ENCODE measurements at regions not wholly inside any gene's neighbourhood (a gene's known extent, or its start where the extent isn't known, plus 50 kb on each side); places are given as distances from the start of the nearest gene placed in this dataset.

DNA sequence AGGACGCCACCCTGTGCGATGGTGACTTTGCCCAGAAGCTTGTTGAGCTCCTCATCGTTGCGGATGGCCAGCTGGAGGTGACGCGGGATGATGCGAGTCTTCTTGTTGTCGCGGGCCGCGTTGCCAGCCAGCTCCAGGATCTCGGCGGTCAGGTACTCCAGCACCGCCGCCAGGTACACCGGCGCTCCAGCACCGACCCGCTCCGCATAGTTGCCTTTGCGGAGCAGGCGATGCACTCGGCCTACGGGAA is 97.9 kb downstream of the OR2B2 start (continued):
- TF ChIP-seq POLR2G (IDR thresholded peaks at IDR 0.05; ENCODE audit: low read depth, low read length) (peak; percentile 75), ZNF749 (CRISPR knock-in tag; IDR thresholded peaks at IDR 0.05; ENCODE audit: borderline replicate concordance) (0 out of 2 replicates have a peak, but pooled peaks have one; percentile 43), HNRNPL (IDR thresholded peaks at IDR 0.05; ENCODE audit: low read depth, low read length) (0 out of 2 replicates have a peak, but pooled peaks have one; percentile 71), RBFOX2 (IDR thresholded peaks at IDR 0.05; ENCODE audit: low read depth, low read length) (peak; percentile 75), RBM39 (IDR thresholded peaks at IDR 0.05; ENCODE audit: low read depth, low read length, poor library complexity, severe bottlenecking) (peak; percentile 45), YEATS4 (CRISPR knock-in tag; IDR thresholded peaks at IDR 0.05; ENCODE audit: borderline replicate concordance) (0 out of 2 replicates have a peak, but pooled peaks have one; percentile 25)
- TF ChIP-seq, protein P1, sequence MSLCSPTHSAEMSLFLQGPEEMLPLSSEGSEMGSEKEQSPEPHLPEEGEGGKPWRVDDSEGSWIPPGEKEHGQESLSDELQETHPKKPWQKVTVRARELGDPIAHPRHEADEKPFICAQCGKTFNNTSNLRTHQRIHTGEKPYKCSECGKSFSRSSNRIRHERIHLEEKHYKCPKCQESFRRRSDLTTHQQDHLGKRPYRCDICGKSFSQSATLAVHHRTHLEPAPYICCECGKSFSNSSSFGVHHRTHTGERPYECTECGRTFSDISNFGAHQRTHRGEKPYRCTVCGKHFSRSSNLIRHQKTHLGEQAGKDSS (CRISPR knock-in tag; IDR thresholded peaks at IDR 0.05; ENCODE audit: borderline replicate concordance, low read depth), result 0 out of 2 replicates have a peak, but pooled peaks have one; percentile 32
- TF ChIP-seq, protein P2, sequence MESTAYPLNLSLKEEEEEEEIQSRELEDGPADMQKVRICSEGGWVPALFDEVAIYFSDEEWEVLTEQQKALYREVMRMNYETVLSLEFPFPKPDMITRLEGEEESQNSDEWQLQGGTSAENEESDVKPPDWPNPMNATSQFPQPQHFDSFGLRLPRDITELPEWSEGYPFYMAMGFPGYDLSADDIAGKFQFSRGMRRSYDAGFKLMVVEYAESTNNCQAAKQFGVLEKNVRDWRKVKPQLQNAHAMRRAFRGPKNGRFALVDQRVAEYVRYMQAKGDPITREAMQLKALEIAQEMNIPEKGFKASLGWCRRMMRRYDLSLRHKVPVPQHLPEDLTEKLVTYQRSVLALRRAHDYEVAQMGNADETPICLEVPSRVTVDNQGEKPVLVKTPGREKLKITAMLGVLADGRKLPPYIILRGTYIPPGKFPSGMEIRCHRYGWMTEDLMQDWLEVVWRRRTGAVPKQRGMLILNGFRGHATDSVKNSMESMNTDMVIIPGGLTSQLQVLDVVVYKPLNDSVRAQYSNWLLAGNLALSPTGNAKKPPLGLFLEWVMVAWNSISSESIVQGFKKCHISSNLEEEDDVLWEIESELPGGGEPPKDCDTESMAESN (CRISPR knock-in tag; conservative IDR thresholded peaks at IDR 0.05), result 0 out of 2 replicates have a peak, but pooled peaks have one; percentile 11

DNA sequence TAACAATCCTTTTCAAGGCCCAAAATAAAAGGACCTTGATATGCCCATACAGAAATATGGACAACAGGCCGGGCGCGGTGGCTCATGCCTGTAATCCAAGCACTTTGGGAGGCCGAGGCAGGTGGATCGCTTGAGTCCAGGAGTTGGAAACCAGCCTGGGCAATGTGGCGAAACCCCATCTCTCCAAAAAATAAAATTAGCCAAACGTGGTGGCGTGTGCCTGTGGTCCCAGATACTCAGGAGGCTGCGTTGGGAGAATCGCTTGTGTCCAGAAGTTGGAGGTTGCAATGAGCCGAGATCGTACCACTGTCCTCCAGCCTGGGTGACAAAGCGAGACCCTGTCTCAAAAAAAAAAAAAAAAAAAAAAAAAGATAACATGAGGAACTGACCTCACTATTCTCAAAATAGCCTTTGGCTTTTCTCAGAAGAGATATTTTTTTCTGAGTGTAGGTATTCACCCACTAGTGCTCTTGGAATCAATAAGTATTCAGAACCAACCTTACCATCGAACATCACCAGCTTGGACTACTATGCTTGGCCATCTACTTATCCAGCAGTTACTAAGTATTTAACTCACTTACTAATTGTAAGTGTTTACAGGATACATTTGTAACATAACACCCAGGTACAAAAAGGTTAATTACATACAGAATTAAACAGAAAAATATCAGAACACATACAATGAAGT is 99.2 kb downstream of the OR2B2 start:
- Histone ChIP-seq H3K79me2 (ENCODE audit: insufficient read depth, low read length) (peaks cover 2% of the 10 kb centered on the region), H3K4me2 (ENCODE audit: low read depth, low read length) (peak overlapping the region; percentile 72), H3K9me3 (ENCODE audit: low read length) (no peaks in the 10 kb centered on the region), H3K4me1 (ENCODE audit: insufficient read depth, low read length) (peaks cover 48% of the 10 kb centered on the region), H3K4me3 (replicated peaks in 1 of 3; ENCODE audit: insufficient read depth in 1 of 3, low read depth in 2 of 3, low read length in 3 of 3) (peak overlapping the region in 1 of 3 experiments; percentile 38; a peak in 3 of 6 replicates), H3K36me3 (replicated peaks in 1 of 2; ENCODE audit: control insufficient read depth in 1 of 2, insufficient read depth in 2 of 2, low read length in 2 of 2) (no peaks in the 10 kb centered on the region), H3K27ac (ENCODE audit: extremely low read length, insufficient read depth, low read length) (peak overlapping the region; percentile 89), H3K27me3 (ENCODE audit: control insufficient read depth in 1 of 2, insufficient read depth in 2 of 2, low read length in 2 of 2) (no peaks in the 10 kb centered on the region; a peak in 1 of 5 replicates), H4K20me1 (ENCODE audit: insufficient read depth, low read length) (no peaks in the 10 kb centered on the region), H3K9ac (ENCODE audit: insufficient read depth, low read depth, low read length) (no peak overlapping the region; the same call in 1 of the 2 replicates), H2AFZ (ENCODE audit: low read length) (no peak overlapping the region)
- in situ Hi-C loops (cut with HindIII; ENCODE audit: extremely low pct_ligation_motif_present, low pct_unique_long_range_greater_than_20kb) (loop anchor here (10.0 kb wide), 1 partner anchor 1778 kb away; a partner anchor contains a TSS), intact Hi-C loops (cut with micrococcal nuclease; ENCODE audit: unreplicated experiment) (no loop called here)
- ChIA-PET CTCF (ENCODE audit: low intra/inter-chr PET ratio, low total read pairs) (no interaction called here), POLR2A (interaction anchor here (1.3 to 6.2 kb wide), 6 partner anchors 10 to 82 kb away, joined by 3 to 208 read pairs (median 36); a partner anchor contains a TSS)
- 92% methylated on average over 14 of the region's 14 CpGs for WGBS (ENCODE audit: low lambda C conversion rate)
- FAIRE-seq, result no peak
- BruUV-seq (replicated peaks), result no TSS peak
- ATAC-seq, result no peak
- DNase-seq (ENCODE audit: low spot score), result no peak
- peak; percentile 97 for TF ChIP-seq ZBTB38 (CRISPR knock-in tag; IDR thresholded peaks at IDR 0.05)
- TF ChIP-seq, protein P3, sequence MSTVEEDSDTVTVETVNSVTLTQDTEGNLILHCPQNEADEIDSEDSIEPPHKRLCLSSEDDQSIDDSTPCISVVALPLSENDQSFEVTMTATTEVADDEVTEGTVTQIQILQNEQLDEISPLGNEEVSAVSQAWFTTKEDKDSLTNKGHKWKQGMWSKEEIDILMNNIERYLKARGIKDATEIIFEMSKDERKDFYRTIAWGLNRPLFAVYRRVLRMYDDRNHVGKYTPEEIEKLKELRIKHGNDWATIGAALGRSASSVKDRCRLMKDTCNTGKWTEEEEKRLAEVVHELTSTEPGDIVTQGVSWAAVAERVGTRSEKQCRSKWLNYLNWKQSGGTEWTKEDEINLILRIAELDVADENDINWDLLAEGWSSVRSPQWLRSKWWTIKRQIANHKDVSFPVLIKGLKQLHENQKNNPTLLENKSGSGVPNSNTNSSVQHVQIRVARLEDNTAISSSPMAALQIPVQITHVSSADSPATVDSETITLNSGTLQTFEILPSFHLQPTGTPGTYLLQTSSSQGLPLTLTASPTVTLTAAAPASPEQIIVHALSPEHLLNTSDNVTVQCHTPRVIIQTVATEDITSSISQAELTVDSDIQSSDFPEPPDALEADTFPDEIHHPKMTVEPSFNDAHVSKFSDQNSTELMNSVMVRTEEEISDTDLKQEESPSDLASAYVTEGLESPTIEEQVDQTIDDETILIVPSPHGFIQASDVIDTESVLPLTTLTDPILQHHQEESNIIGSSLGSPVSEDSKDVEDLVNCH (CRISPR knock-in tag; IDR thresholded peaks at IDR 0.05), result no peak
- no peak for TF ChIP-seq GLI4 (CRISPR knock-in tag; IDR thresholded peaks at IDR 0.05; ENCODE audit: borderline replicate concordance)
- TF ChIP-seq, protein P4, sequence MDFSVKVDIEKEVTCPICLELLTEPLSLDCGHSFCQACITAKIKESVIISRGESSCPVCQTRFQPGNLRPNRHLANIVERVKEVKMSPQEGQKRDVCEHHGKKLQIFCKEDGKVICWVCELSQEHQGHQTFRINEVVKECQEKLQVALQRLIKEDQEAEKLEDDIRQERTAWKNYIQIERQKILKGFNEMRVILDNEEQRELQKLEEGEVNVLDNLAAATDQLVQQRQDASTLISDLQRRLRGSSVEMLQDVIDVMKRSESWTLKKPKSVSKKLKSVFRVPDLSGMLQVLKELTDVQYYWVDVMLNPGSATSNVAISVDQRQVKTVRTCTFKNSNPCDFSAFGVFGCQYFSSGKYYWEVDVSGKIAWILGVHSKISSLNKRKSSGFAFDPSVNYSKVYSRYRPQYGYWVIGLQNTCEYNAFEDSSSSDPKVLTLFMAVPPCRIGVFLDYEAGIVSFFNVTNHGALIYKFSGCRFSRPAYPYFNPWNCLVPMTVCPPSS (IDR thresholded peaks at IDR 0.05), result no peak
- TF ChIP-seq RORA (CRISPR knock-in tag; IDR thresholded peaks at IDR 0.05), result no peak

Measured in HepG2 (cell line).